Right lobe of liver (tissue), 4 donors: ENCODE measurements at regions not wholly inside any gene's neighbourhood (a gene's known extent, or its start where the extent isn't known, plus 50 kb on each side); places are given as distances from the start of the nearest gene placed in this dataset.

ENCODE experiments used
- POLR2A ChIP-seq: fragments of 450-650 bp; IDR thresholded peaks from one replicate; pipeline ENCODE4 v1.6.1; 2017; ENCODE audit warnings: antibody characterized with exemption, mild to moderate bottlenecking
- TF ChIP-seq, protein P1 (sequence below), 4 donors: fragments of 200-600 bp in 3 of 4; fragments of 450-650 bp in 1 of 4; IDR thresholded peaks; one replicate each; pipeline versions ENCODE4 v1.5.1 to v1.8.0; 2016 to 2022; ENCODE audit warnings: antibody characterized with exemption in 4 of 4, mild to moderate bottlenecking in 2 of 4
- donor health status: DM: no; HTN: no; CAD: no.
- donor health status: DM: no; HTN: no; CAD: no.
- donor health status: DM: no; HTN: yes; CAD: no.

DNA sequence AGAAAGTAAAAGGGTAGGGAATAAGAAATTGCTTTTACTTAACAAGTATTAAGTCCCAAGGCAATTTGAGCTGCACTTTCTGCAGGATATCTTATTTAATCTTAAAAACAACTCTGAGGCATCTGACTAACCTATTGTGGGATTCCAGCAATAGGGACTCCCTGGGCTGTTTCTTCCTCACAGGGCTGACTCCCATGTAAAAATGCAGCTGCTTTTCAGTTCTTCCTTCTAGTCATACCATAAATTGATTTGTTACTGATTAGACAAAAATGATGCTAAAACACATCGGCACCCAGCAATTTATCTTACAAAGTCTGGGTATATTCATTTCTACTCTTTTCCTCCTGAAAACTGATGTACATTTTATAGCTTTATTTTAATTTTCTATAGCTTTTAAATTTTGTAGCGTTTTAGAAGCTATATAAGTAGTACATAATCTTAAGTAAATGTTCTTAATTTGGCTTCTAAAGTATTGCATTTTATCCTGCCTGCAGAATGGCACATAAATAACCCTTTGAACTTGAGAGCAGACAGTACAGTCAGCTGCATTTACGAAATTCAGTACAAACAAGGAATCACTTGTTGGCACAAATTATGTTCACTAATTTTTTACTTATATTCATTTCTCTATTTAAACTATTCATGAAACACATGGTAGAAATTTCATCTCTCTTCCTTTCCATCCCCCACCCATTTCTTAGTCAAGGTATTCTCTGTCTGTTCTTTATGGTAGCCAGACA is 102.4 kb upstream of the FRY start:
- TF ChIP-seq, protein P1, sequence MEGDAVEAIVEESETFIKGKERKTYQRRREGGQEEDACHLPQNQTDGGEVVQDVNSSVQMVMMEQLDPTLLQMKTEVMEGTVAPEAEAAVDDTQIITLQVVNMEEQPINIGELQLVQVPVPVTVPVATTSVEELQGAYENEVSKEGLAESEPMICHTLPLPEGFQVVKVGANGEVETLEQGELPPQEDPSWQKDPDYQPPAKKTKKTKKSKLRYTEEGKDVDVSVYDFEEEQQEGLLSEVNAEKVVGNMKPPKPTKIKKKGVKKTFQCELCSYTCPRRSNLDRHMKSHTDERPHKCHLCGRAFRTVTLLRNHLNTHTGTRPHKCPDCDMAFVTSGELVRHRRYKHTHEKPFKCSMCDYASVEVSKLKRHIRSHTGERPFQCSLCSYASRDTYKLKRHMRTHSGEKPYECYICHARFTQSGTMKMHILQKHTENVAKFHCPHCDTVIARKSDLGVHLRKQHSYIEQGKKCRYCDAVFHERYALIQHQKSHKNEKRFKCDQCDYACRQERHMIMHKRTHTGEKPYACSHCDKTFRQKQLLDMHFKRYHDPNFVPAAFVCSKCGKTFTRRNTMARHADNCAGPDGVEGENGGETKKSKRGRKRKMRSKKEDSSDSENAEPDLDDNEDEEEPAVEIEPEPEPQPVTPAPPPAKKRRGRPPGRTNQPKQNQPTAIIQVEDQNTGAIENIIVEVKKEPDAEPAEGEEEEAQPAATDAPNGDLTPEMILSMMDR (IDR thresholded peaks at IDR 0.05) = no peak
- no peak for TF ChIP-seq POLR2A
